ENCODE measurements at regions not wholly inside any gene's neighbourhood (a gene's known extent, or its start where the extent isn't known, plus 50 kb on each side); places are given as distances from the start of the nearest gene placed in this dataset.

DNA sequence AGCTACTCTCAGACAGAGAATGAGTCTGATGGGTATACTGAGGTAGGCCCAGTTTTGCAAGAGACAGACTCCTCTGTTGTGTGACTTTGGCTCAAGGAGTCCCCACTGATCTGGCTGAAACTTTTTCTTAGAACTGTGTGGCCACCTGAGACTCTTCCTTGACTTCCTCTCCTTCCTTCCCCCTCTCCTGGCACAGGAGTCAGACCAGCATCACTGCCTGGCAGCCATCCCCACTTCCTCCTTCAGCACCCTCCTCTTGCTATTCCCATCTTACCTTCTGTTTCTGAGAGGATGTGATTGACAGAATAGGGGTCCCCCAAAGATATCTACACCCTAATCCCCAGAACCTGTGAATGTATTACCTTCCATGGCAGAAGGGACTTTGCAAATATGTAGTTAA lies 351.1 kb downstream of the MN1 start:
- DNase-seq, result no peak
- Histone ChIP-seq H3K9me3 (no peaks in the 10 kb centered on the region), H3K36me3 (no peaks in the 10 kb centered on the region), H3K4me1 (ENCODE audit: insufficient read depth) (peaks cover 5% of the 10 kb centered on the region), H3K4me3 (no peak overlapping the region), H3K27ac (no peak overlapping the region), H3K27me3 (no peaks in the 10 kb centered on the region)
- intact Hi-C loops (cut with DNase I), result no loop called here
- TF ChIP-seq POLR2A (IDR thresholded peaks at IDR 0.05) (no peak), EP300 (IDR thresholded peaks at IDR 0.05) (no peak)
- TF ChIP-seq, protein P1, sequence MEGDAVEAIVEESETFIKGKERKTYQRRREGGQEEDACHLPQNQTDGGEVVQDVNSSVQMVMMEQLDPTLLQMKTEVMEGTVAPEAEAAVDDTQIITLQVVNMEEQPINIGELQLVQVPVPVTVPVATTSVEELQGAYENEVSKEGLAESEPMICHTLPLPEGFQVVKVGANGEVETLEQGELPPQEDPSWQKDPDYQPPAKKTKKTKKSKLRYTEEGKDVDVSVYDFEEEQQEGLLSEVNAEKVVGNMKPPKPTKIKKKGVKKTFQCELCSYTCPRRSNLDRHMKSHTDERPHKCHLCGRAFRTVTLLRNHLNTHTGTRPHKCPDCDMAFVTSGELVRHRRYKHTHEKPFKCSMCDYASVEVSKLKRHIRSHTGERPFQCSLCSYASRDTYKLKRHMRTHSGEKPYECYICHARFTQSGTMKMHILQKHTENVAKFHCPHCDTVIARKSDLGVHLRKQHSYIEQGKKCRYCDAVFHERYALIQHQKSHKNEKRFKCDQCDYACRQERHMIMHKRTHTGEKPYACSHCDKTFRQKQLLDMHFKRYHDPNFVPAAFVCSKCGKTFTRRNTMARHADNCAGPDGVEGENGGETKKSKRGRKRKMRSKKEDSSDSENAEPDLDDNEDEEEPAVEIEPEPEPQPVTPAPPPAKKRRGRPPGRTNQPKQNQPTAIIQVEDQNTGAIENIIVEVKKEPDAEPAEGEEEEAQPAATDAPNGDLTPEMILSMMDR (IDR thresholded peaks at IDR 0.05), result no peak

DNA sequence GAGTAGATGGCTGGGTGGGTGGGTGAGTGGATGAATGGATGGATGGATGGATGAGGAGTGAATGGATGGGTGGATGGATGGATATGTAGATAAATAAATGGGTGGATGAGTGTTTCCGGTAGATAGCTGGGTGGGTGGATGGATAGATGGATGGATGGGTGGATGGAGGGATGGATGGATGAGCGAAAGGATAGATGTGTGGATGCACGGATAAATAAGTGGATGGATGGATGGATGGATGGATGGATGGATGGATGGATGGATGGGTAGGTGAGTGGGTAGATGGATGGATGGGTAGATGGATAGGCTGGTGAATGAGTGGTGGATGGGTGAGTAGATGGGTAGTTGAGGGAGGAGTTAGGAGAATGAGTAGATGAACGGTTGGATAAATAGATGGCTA lies 349.3 kb downstream of the MN1 start:
- H3K27me3 ChIP-seq, result no peaks in the 10 kb centered on the region
- no peak overlapping the region for H3K27ac ChIP-seq
- WGBS, 3 donors, result 88 to 95% (median 94%) methylated on average over 4 of the region's 4 CpGs
- no peaks in the 10 kb centered on the region for H3K36me3 ChIP-seq
- H3K4me1 ChIP-seq (ENCODE audit: insufficient read depth), result no peaks in the 10 kb centered on the region
- no peak for TF ChIP-seq POLR2A (IDR thresholded peaks at IDR 0.05)
- no peak overlapping the region for H3K4me3 ChIP-seq
- no peaks in the 10 kb centered on the region for H3K9me3 ChIP-seq
- intact Hi-C loops (cut with DNase I), result no loop called here
- DNase-seq, result no peak

DNA sequence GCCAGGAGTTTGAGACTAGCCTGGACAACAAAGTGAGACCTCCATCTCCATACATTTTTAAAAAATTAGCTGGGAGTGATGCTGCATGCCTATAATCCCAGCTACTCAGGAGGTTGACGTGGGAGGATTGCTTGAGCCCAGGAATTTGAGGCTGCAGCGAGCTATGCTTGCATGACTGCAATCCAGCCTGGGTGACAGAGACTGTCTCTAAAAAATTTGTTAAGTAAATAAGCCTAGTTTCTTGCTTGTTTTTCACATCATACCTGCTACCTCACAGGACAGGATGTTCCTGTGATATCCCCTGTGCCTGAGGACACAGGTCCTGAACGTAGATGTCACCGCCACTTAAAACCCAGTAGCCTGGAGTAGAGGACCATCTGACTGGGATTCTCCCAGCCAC lies 348.6 kb downstream of the MN1 start:
- DNase-seq, result no peak
- intact Hi-C loops (cut with DNase I), result no loop called here
- no peak overlapping the region for H3K27ac ChIP-seq
- H3K4me3 ChIP-seq, result no peak overlapping the region
- TF ChIP-seq, protein P1 (IDR thresholded peaks at IDR 0.05), result no peak
- TF ChIP-seq POLR2A (IDR thresholded peaks at IDR 0.05) (no peak), EP300 (IDR thresholded peaks at IDR 0.05) (no peak)
- no peaks in the 10 kb centered on the region for H3K36me3 ChIP-seq
- WGBS, 3 donors, result 85 to 93% (median 92%) methylated on average over 4 of the region's 4 CpGs
- no peaks in the 10 kb centered on the region for H3K9me3 ChIP-seq
- no peaks in the 10 kb centered on the region for H3K4me1 ChIP-seq (ENCODE audit: insufficient read depth)
- H3K27me3 ChIP-seq, result no peaks in the 10 kb centered on the region

DNA sequence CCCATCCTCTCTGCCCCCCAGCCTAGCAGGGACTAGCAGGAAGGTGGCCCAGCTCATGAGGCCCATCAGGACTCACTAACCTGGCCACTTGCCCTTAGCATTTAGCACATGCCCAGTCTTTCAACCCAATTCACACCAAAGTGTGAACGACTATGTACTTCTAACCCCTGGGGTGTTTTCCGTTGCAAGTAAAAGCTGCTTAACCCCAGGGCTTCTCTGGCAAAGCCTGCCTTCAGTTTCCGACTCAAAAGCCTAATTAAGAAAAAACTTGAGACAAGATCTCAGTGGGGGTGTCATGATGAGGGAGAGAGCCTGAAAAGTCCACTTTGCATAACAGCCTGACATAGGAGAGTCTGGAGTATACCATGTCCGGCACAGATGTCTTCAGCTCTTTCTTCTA lies 347.8 kb downstream of the MN1 start:
- 83 to 91% (median 84%) methylated on average over 4 of the region's 4 CpGs for WGBS, 3 donors
- Histone ChIP-seq H3K27ac (no peak overlapping the region), H3K4me3 (no peak overlapping the region), H3K27me3 (no peaks in the 10 kb centered on the region), H3K36me3 (no peaks in the 10 kb centered on the region), H3K4me1 (ENCODE audit: insufficient read depth) (no peaks in the 10 kb centered on the region), H3K9me3 (no peaks in the 10 kb centered on the region)
- intact Hi-C loops (cut with DNase I), result no loop called here
- no peak for DNase-seq
- TF ChIP-seq POLR2A (IDR thresholded peaks at IDR 0.05), result no peak
- TF ChIP-seq, protein P1 (IDR thresholded peaks at IDR 0.05), result no peak
- no peak for TF ChIP-seq EP300 (IDR thresholded peaks at IDR 0.05)

DNA sequence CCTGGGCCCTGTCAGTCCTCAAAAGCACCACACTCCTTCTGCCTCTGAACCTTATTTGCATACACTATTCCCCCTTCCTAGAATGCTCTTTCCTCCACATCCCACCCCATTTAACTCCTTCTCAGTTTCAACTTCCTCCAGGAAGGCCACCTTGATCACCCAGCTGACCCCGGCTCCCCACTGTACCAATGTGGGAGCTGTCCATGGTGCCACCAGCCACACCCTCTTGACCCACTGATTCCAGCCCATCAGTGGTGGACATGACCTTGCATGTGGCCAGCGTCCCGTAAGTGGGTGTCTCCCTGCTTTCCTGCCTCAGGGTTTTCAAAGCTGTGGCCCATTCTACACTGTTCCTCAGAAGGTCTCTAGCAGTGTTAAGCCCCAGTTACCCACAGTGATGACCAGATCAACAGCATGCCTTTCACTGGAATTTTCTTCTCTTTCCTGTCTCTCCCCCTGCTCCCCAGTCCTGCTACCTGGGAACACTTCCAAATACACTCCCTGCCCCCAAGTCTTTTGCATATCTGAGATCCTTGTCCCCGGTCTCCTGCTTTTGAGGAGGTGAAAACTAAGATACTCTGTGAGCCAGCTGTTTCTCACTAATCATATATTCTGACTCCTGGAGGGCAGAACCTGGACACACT lies 346.6 kb downstream of the MN1 start:
- Histone ChIP-seq H3K4me1 (ENCODE audit: insufficient read depth) (no peaks in the 10 kb centered on the region), H3K4me3 (no peak overlapping the region), H3K27me3 (no peaks in the 10 kb centered on the region), H3K36me3 (no peaks in the 10 kb centered on the region), H3K9me3 (no peaks in the 10 kb centered on the region), H3K27ac (no peak overlapping the region)
- TF ChIP-seq POLR2A (IDR thresholded peaks at IDR 0.05) (no peak), EP300 (IDR thresholded peaks at IDR 0.05) (no peak)
- TF ChIP-seq, protein P1 (IDR thresholded peaks at IDR 0.05), result no peak
- DNase-seq, result no peak
- intact Hi-C loops (cut with DNase I), result no loop called here
- 49 to 71% (median 63%) methylated on average over 4 of the region's 4 CpGs for WGBS, 3 donors
